Amniotic epithelial cell (primary cell): ENCODE measurements at regions not wholly inside any gene's neighbourhood (a gene's known extent, or its start where the extent isn't known, plus 50 kb on each side); places are given as distances from the start of the nearest gene placed in this dataset.
A peak's percentile ranks its signal among the peaks of the same experiment; 100 is the strongest.
"Not testable (repeated sequence)": the region's sequence is repeated elsewhere in the genome, so short reads cannot be mapped to it uniquely, and the experiment has no call there.

Experiments used
- DNase-seq: peaks from one replicate; pipeline ENCODE4 v3.0.0-alpha.2; 2010; ENCODE audit warnings: low read depth

DNA sequence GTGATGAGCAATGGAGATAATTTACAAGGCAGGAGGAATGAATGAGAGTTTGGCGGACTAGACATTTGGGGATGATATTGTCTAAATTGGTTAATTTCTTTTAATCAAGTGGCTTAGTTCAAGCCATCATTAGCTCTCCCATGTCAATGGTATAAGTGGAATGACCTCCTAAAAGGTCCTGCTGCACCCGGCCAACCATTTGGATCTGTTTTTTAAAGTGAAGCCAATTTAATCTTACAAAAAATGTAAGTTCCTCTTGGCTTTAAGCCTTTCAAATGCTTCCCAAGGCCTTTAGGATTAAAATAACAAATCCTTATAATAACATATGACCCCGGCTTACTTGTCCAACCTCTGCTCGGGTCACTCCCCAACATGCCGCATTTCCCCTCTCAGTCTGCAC lies 484.4 kb upstream of the ADAMTS9 start:
- no peak for DNase-seq

DNA sequence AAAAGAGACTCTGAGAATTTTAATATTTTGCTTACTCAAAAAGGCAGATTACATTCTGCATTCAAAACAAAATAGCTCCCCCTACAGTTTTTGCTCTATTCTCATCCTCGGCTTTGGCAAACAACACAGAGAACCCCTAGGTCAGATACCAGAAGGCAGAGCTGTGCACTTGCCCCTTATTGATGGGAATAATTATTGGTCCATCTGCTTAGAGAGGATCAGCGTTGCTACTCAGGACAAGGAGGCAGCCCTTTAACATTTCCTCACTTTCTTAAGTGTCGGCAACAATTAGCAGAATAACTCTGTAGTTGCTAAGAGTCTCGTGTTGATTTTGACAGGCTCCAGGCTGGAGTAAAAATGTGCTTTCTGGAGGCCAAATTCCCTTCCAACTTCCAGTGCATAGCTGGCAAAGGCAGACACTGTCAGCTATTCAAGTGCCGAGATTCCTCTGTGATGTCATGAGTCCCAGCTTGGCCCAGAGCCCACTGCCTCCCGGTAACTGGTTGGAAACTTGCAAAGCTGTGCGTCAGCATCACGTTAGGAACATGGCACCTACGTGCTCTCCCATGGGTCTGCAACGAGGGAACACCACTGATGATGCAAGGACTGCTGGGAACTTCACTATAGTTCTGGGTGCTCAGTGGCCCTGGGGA lies 482.7 kb upstream of the ADAMTS9 start:
- DNase-seq = peak; percentile 93

DNA sequence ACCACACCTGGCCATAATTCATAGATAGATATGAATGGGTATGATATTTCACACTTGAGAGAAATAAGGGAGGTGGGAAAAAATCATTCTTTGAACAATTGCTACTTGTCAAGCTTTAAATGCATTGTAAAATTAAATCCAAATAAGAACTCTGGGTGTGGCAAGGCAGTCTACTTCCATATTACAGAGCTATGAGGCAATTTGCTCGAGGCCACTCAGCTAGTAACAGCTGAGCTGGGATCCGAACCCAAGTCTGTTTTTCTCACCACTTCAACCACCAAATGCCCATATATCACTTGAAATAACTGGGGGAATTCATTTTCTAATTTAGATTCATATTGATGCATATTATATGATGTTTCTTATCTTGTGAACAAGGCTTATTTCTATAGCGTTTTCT lies 482.2 kb upstream of the ADAMTS9 start:
- peak; percentile 30 for DNase-seq

- DNase-seq = no peak
These were observed 480.7 kb upstream of the ADAMTS9 start for GRCh38 chr3:65168547-65168946.

GRCh38 chr3:65166531-65166930 lies 478.7 kb upstream of the ADAMTS9 start:
- DNase-seq = no peak

DNA sequence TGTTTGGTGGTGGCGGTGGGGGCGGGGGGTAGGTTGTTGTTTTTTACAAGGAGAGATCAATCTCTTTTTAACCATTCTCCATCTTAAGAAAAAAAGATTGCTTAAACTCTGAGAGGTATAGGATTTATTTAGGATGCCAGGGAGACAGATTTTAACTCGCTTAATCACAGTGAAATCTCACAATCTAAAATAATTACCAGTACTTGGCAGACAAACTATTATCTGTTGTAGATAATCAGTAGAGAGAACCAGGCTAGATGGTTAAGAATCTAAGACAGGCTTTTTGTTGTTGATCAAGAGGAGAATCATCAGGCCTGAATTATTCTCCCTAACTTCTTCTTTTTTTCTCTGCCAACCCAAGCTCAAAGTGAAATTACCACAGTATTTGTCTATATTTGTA lies 470.2 kb upstream of the ADAMTS9 start:
- no peak for DNase-seq

DNA sequence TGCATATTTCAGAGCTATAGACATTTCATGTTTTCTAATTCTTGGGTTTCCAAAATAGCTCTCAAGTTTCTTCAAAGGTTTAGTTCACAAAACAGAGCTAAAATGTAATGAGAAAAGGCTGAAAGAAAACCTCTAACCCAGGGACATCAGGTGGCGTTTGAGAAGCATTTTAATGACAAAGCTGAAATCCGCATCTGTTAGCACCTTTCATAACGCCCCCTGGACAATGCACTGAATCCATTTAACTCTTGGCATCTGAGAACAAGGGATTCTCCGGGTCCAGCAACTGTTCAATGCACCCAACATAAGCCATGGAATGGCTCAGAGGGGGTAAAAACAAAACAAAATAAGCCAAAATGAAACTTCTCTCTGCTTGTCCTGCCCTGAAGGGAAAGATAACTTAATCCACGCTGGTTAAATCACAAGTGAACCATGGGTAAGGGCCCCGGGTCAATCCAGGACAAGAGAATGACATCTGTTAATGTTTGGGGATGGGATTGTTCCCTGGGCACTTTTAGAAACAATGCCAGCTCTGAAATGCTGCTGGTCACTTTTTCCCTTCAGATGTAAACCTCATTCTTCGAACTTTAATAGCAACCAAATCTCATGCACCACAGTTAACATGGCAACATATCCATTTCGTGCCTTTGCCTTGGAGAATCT lies 466.2 kb upstream of the ADAMTS9 start:
- DNase-seq = no peak

- DNase-seq = peak; percentile 65
These were observed 463.9 kb upstream of the ADAMTS9 start for GRCh38 chr3:65151666-65152065.

GRCh38 chr3:65149877-65150276 lies 462.1 kb upstream of the ADAMTS9 start:
- no peak for DNase-seq

- DNase-seq = no peak
These were observed 460.9 kb upstream of the ADAMTS9 start for GRCh38 chr3:65148687-65149086.

- DNase-seq = peak; percentile 85
These were observed 458.4 kb upstream of the ADAMTS9 start for GRCh38 chr3:65146179-65146578.

DNA sequence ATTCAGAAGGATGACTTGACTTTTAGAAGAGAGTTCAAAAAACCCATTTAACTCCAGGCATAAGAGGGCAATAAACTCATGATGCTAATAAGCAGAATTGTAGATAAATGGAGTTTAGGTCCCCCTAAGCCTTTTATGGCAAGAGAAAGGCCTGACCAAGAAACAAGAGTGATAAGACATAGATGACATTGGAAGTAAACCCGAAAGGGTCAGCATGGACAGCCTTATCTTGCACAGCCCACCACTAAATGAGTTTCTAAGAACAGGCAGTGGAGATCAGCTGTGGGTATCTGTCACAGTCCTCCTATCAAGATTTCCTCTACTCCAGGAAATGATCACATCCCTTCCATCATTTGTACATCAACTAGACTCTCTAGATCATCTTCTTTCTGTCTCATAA lies 457.9 kb upstream of the ADAMTS9 start:
- DNase-seq = peak; percentile 21

DNA sequence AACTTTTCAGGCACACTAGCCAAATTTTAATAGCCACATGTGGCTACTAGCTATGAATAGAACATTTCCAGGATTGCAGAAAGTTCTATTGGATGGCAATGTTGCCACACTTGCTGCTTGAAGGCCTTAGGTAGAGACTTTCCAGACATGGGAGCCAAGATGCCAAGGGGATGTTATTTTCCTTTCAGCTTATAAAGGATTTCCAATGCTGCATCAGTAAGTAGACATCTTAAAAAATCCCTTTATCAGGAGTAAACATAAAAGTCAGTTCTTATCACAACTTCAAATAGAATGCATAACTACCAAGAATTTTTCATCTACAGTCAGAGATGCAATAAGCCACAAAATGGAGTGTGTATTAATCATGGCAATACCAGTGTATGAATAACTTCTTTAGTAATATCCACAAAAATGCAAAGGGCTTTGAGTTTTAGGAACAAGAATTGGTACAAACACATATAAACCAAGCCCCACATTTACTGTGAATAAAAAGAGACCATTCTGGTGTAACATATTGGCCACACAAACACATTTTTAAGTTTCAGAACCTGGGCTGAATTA lies 457.1 kb upstream of the ADAMTS9 start:
- DNase-seq = peak; percentile 92

- no peak for DNase-seq
These were observed 454.7 kb upstream of the ADAMTS9 start for GRCh38 chr3:65142456-65142855.

DNA sequence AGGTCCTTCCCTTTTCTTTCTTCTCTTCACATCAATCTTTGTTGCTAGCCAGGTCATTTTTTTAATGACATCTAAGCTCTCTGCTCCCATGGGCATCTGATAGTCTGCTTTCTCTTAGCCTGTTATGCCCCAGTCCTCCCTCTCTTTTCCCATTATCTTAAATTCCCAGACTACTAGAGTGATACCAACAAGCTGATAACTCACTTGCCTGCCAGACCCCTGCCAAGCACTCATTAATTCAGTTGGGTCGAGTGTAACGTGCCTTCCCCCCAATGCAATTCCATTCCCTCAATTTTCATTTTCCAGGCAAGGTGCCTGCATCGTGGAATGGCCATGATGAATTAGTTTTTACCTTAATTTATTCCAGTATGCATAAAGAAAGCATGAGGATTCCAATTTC lies 450.8 kb upstream of the ADAMTS9 start:
- DNase-seq = no peak

GRCh38 chr3:65133752-65134151 lies 446.0 kb upstream of the ADAMTS9 start:
- DNase-seq = not testable (repeated sequence)

GRCh38 chr3:65130782-65131181 lies 443.0 kb upstream of the ADAMTS9 start:
- DNase-seq = peak; percentile 78

DNA sequence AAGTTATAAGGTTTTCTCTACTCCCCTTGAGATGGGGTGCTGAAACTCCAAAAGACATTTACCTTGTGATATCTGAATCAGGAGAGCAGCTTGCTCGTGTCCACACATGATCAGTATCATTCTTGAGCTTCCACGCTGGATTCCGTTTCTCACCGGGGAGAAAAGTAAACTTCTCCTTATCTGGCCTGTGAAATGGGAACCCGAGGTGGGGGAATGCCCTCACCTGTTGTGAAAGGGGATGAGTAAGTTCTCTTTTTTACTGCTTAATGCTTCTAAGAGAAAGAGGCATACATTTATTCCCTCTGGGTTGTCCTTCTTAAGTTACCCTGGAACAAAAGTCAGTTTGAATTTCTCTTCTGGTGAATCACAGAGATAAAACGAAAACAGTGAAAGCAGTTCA lies 440.5 kb upstream of the ADAMTS9 start:
- peak; percentile 44 for DNase-seq

DNA sequence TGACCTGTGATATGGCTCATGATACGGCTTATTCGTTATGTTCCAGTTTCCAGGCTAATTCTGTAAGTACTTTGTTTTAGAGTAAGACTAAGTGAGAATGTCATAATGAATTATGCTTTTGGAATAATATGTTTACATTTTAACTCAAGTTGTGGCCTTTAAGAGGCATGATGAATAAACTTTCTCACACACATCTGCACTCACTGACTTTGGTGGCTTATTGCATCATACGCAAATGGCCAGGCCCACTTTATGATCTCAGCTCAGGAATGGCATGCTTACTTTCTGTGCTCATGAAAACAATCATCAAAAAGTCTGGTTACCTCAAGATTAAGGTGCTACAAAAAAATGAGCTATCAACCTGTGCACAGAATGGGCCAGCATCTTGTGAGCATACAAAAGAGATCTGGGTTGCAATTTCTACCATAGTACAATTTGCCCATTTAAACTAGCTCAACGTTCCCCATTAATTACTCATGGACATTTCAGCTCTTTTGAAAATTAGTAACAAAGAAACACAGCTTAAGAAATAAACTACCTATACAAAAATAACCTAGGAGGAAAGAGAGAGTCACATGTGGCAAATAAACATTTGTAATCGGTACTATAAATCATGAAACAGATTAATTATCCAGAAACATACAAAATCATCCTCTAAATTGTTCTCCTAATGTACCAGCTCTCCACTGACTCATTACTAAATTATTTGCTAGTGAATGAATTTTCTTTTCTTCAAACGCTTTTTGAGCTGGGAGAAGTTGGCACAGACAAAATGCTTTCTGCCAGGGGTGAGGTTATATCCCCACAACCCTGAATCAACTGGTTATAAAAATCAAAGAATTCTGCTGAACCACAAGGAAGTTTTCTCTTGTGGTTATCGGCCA lies 439.0 kb upstream of the ADAMTS9 start:
- peak; percentile 92 for DNase-seq

- DNase-seq = not testable (repeated sequence)
These were observed 432.4 kb upstream of the ADAMTS9 start for GRCh38 chr3:65120156-65120555.

DNA sequence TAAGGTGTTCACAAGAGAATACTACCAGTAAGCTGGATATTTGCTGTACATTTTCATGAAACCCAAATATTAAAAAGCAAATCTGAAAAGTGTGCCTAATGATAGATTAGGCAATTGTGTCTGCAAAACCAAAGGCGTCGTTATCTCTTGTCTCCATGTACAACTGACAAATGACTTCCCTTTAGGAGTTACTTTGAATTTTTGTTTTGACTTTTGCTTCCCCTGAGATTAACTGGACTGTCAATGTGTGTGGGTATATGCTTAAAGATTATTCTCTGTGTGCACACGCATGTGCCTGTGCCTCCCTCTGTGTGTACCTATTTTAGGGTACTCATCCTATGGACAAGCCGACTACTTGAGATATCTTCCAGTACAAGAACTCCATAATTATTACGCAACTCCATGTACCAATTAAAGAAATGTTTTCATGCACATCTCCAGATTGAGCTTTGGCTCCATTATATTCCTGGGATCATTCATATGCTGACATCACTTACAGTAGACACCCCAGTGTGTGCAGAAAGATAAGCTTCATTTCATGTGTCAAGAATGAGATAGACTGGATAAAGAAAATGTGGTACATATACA lies 431.2 kb upstream of the ADAMTS9 start:
- no peak for DNase-seq

DNA sequence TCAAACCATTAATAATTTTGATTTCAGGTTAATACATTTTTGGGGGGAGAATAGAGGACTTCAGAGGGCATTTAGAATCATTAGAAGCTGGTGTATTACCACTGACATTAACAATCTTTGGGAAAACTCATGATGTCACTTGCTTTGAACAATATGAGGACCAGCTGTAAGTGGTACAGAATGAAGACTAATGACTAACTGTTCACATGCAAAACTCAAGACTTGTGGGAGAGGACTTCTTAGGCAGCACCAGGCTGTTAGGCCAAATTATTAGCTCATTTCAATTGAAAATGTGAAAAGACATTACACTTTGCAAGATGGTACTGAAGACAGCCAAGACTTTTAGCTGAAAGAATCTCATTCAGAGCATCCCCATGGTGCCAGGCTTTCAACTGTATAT lies 426.2 kb upstream of the ADAMTS9 start:
- no peak for DNase-seq
